ENCODE measurements at regions not wholly inside any gene's neighbourhood (a gene's known extent, or its start where the extent isn't known, plus 50 kb on each side); places are given as distances from the start of the nearest gene placed in this dataset.
A peak's percentile ranks its signal among the peaks of the same experiment; 100 is the strongest.

GRCh38 chr5:87936667-87937066 is 332.0 kb downstream of the TMEM161B start:
- ATAC-seq: no peak
- no peaks in the 10 kb centered on the region for H3K9me3 ChIP-seq

GRCh38 chr5:87924436-87924835 is 344.2 kb downstream of the TMEM161B start:
- Histone ChIP-seq H3K4me1 (no peaks in the 10 kb centered on the region), H3K9me3 (peaks cover 0 to 18% of the 10 kb centered on the region in 2 donors), H3K36me3 (no peaks in the 10 kb centered on the region), H3K4me3 (no peak overlapping the region), H3K27ac (no peak overlapping the region), H3K27me3 (no peaks in the 10 kb centered on the region)
- TF ChIP-seq CTCF (IDR thresholded peaks at IDR 0.05): no peak
- DNase-seq: peak in 1 of 4 donors; percentile 34
- intact Hi-C loops (cut with DNase I): no loop called here
- ATAC-seq: peak; percentile 61

More at GRCh38 chr5:87936667-87937066, 332.0 kb downstream of the TMEM161B start:
- H3K27ac ChIP-seq: no peak overlapping the region
- H3K27me3 ChIP-seq: no peaks in the 10 kb centered on the region
- DNase-seq: no peak
- H3K36me3 ChIP-seq: no peaks in the 10 kb centered on the region
- no peak overlapping the region for H3K4me3 ChIP-seq
- intact Hi-C loops (cut with DNase I): no loop called here
- H3K4me1 ChIP-seq: no peaks in the 10 kb centered on the region
- TF ChIP-seq CTCF (IDR thresholded peaks at IDR 0.05): no peak

GRCh38 chr5:87916320-87916719 is 352.3 kb downstream of the TMEM161B start:
- no peak for TF ChIP-seq CTCF (IDR thresholded peaks at IDR 0.05)
- no peak for DNase-seq
- Histone ChIP-seq H3K4me1 (no peaks in the 10 kb centered on the region), H3K27me3 (no peaks in the 10 kb centered on the region), H3K4me3 (no peak overlapping the region), H3K9me3 (peaks cover 0 to 22% of the 10 kb centered on the region in 2 donors), H3K36me3 (no peaks in the 10 kb centered on the region), H3K27ac (no peak overlapping the region)
- intact Hi-C loops (cut with DNase I): no loop called here
- no peak for ATAC-seq

- Histone ChIP-seq H3K4me1 (no peaks in the 10 kb centered on the region), H3K27ac (no peak overlapping the region), H3K9me3 (peaks cover 0 to 15% of the 10 kb centered on the region in 2 donors), H3K27me3 (no peaks in the 10 kb centered on the region), H3K4me3 (no peak overlapping the region), H3K36me3 (no peaks in the 10 kb centered on the region)
- intact Hi-C loops (cut with DNase I): no loop called here
- TF ChIP-seq CTCF (IDR thresholded peaks at IDR 0.05): no peak
- DNase-seq (no peak), ATAC-seq (no peak)
Observed at GRCh38 chr5:87912419-87912818, 356.2 kb downstream of the TMEM161B start.

- H3K9me3 ChIP-seq: peaks cover 0 to 6% of the 10 kb centered on the region in 2 donors
- no peak overlapping the region for H3K4me3 ChIP-seq
- no peaks in the 10 kb centered on the region for H3K4me1 ChIP-seq
- DNase-seq (no peak), ATAC-seq (no peak)
- intact Hi-C loops (cut with DNase I): no loop called here
- no peaks in the 10 kb centered on the region for H3K36me3 ChIP-seq
- no peak for TF ChIP-seq CTCF (IDR thresholded peaks at IDR 0.05)
- no peak overlapping the region for H3K27ac ChIP-seq
- H3K27me3 ChIP-seq: no peaks in the 10 kb centered on the region
Observed at GRCh38 chr5:87909382-87909781, 359.3 kb downstream of the TMEM161B start.

Measured in left lung (tissue), 4 donors.